Testis (tissue), 2 donors: ENCODE measurements at regions not wholly inside any gene's neighbourhood (a gene's known extent, or its start where the extent isn't known, plus 50 kb on each side); places are given as distances from the start of the nearest gene placed in this dataset.
"Not testable (repeated sequence)": the region's sequence is repeated elsewhere in the genome, so short reads cannot be mapped to it uniquely, and the experiment has no call there.

Experiments used
- DNase-seq: peaks from one replicate; pipeline ENCODE4 v3.0.0-alpha.2; 2019
- H3K27ac ChIP-seq, 2 donors: fragments of 200-600 bp; sonication (generic); one replicate each; pipeline ENCODE4 v1.5.1; 2019
- H3K27me3 ChIP-seq: fragments of 200-600 bp; sonication (generic); one replicate; pipeline ENCODE4 v1.5.1; 2019
- H3K36me3 ChIP-seq: fragments of 200-600 bp; sonication (generic); one replicate; pipeline ENCODE4 v1.5.1; 2017; ENCODE audit warnings: low read depth; ENCODE audit errors: missing control alignments
- H3K4me1 ChIP-seq: fragments of 200-600 bp; sonication (generic); one replicate; pipeline ENCODE4 v1.5.1; 2019
- H3K4me3 ChIP-seq, 2 donors: fragments of 200-600 bp; sonication (generic); one replicate each; pipeline ENCODE4 v1.5.1; 2017 to 2019
- H3K9me3 ChIP-seq: fragments of 200-600 bp; sonication (generic); one replicate; pipeline ENCODE4 v1.5.1; 2017
- POLR2A ChIP-seq: fragments of 450-650 bp; IDR thresholded peaks from one replicate; pipeline ENCODE4 v1.6.1; 2017; ENCODE audit warnings: antibody characterized with exemption, mild to moderate bottlenecking, moderate library complexity
- WGBS, 2 donors: methylation state at CpG; one replicate each; pipeline ENCODE4 v1.1.5; 2018; 5-methylcytosine and 5-hydroxymethylcytosine counted together
- intact Hi-C: fragments of 100-400 bp; cut with DNase I; formaldehyde crosslinking; loops from one replicate; pipeline ENCODE4 v1.15.1; 2023; ENCODE audit warnings: low total_unique reads
- TF ChIP-seq, protein P1 (sequence below), 3 experiments: fragments of 450-650 bp in 2 of 3; fragments of 200-600 bp in 1 of 3; sonication (generic) in 1 of 3; IDR thresholded peaks; one replicate each; pipeline ENCODE4 v1.5.1; 2016 to 2019; ENCODE audit warnings: antibody characterized with exemption in 3 of 3, mild to moderate bottlenecking in 2 of 3, moderate library complexity in 1 of 3

DNA sequence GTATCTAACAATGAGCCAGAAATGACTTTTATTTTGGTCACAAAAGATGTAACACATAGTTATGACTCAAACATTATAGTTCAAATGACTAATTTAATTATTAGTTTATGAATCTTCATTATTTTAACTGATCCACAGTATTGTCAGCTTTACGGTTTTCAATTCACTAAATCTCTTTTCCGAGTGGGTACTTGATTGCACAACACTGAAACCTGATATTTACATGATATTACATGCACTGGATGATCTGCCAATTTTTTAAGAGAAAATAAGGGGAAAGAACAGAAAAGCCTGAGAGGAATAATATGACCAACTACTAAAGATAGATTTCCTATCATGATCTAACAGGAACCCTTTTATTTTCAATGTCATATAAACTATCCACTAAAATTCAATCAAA lies 1446.0 kb downstream of the FSTL5 start:
- Histone ChIP-seq H3K27ac (no peak overlapping the region), H3K4me1 (no peaks in the 10 kb centered on the region), H3K36me3 (no peaks in the 10 kb centered on the region), H3K27me3 (no peaks in the 10 kb centered on the region), H3K4me3 (no peak overlapping the region), H3K9me3 (no peaks in the 10 kb centered on the region)
- intact Hi-C loops, result no loop called here
- 75 to 77% methylated on average over 2 of the region's 2 CpGs for WGBS, 2 donors
- DNase-seq, result no peak
- TF ChIP-seq POLR2A, result no peak
- TF ChIP-seq, protein P1, sequence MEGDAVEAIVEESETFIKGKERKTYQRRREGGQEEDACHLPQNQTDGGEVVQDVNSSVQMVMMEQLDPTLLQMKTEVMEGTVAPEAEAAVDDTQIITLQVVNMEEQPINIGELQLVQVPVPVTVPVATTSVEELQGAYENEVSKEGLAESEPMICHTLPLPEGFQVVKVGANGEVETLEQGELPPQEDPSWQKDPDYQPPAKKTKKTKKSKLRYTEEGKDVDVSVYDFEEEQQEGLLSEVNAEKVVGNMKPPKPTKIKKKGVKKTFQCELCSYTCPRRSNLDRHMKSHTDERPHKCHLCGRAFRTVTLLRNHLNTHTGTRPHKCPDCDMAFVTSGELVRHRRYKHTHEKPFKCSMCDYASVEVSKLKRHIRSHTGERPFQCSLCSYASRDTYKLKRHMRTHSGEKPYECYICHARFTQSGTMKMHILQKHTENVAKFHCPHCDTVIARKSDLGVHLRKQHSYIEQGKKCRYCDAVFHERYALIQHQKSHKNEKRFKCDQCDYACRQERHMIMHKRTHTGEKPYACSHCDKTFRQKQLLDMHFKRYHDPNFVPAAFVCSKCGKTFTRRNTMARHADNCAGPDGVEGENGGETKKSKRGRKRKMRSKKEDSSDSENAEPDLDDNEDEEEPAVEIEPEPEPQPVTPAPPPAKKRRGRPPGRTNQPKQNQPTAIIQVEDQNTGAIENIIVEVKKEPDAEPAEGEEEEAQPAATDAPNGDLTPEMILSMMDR (IDR thresholded peaks at IDR 0.05), result no peak

DNA sequence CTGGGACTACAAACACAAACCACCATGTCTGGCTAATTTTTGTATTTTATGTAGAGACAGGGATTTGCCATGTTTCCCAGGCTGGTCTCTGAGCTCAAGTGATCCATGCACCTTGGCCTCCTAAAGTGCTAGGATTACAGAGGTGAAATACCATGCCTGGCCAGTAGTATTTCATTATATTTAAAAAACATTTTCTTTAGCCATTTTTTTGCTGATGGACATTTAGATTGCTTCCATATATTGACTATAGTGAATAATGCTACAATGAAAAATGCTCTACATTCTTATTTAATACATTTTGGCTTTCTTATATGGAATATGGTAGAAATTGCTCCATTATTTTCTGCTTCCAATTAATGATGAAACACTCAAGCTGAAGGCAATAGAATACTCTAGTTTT lies 1439.7 kb downstream of the FSTL5 start:
- Histone ChIP-seq H3K27me3 (no peaks in the 10 kb centered on the region), H3K9me3 (no peaks in the 10 kb centered on the region), H3K27ac (no peak overlapping the region), H3K4me1 (no peaks in the 10 kb centered on the region), H3K36me3 (no peaks in the 10 kb centered on the region), H3K4me3 (no peak overlapping the region)
- TF ChIP-seq, protein P1 (IDR thresholded peaks at IDR 0.05), result no peak
- TF ChIP-seq POLR2A, result no peak
- intact Hi-C loops, result no loop called here
- no peak for DNase-seq

DNA sequence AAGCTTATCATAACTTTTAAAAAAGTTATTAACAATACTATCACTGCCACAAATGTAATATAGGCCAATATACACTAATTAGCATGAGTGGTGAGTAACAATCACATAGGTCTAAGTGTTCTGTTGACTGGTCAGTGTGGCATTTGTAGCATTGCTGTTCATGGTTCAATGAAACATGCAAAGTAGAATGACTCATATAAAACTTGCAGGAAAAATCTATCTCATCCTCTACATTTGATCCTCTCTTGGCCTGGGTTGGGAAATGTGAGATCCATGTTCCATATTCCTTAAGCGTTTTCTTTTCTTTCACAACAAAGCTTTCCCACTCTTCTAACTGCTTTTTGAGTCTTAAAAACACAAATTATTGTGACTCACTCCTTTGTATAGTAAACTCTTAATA lies 1418.7 kb downstream of the FSTL5 start:
- Histone ChIP-seq H3K27ac (no peak overlapping the region), H3K4me3 (no peak overlapping the region), H3K27me3 (no peaks in the 10 kb centered on the region), H3K9me3 (no peaks in the 10 kb centered on the region), H3K36me3 (no peaks in the 10 kb centered on the region), H3K4me1 (no peaks in the 10 kb centered on the region)
- DNase-seq, result no peak
- 90 to 92% methylated on average over 1 of the region's 1 CpG for WGBS, 2 donors
- TF ChIP-seq, protein P1 (IDR thresholded peaks at IDR 0.05), result no peak
- TF ChIP-seq POLR2A, result no peak
- intact Hi-C loops, result no loop called here

- H3K36me3 ChIP-seq, H3K27me3 ChIP-seq, H3K9me3 ChIP-seq, intact Hi-C loops, H3K4me3 ChIP-seq, DNase-seq, H3K27ac ChIP-seq, H3K4me1 ChIP-seq: not testable (repeated sequence)
- 78 to 95% methylated on average over 4 to 8 of the region's 8 CpGs for WGBS, 2 donors
Observed at GRCh38 chr4:160746585-160746984, 1417.2 kb downstream of the FSTL5 start.

- H3K27me3 ChIP-seq, result no peaks in the 10 kb centered on the region
- intact Hi-C loops, result no loop called here
- WGBS, 2 donors, result 89% methylated on average over 2 of the region's 2 CpGs
- no peaks in the 10 kb centered on the region for H3K4me1 ChIP-seq
- H3K9me3 ChIP-seq, result no peaks in the 10 kb centered on the region
- no peak overlapping the region for H3K4me3 ChIP-seq
- no peak for DNase-seq
- no peak overlapping the region for H3K27ac ChIP-seq
- TF ChIP-seq POLR2A, result no peak
- TF ChIP-seq, protein P1 (IDR thresholded peaks at IDR 0.05), result no peak
- H3K36me3 ChIP-seq, result no peaks in the 10 kb centered on the region
Observed at GRCh38 chr4:160772668-160773067, 1391.1 kb downstream of the FSTL5 start.
